Hepatocyte (in vitro differentiated cells): ENCODE measurements at regions not wholly inside any gene's neighbourhood (a gene's known extent, or its start where the extent isn't known, plus 50 kb on each side); places are given as distances from the start of the nearest gene placed in this dataset.
A peak's percentile ranks its signal among the peaks of the same experiment; 100 is the strongest.

Source experiments
- DNase-seq: peaks from one replicate; pipeline ENCODE4 v3.0.0-alpha.2; 2016; ENCODE audit warnings: low spot score
- H2AFZ ChIP-seq: fragments of 200-600 bp; sonication (generic); 2 replicates; pipeline ENCODE4 v1.6.0; 2016; ENCODE audit warnings: antibody characterized with exemption, mild to moderate bottlenecking
- H3K27ac ChIP-seq: fragments of 200-600 bp; sonication (generic); 2 replicates; pipeline ENCODE4 v1.5.1; 2016; ENCODE audit warnings: mild to moderate bottlenecking
- H3K27me3 ChIP-seq: fragments of 200-600 bp; sonication (generic); 2 replicates; pipeline ENCODE4 v1.6.1; 2016
- H3K36me3 ChIP-seq: fragments of 200-600 bp; sonication (generic); replicated peaks from 2 replicates; pipeline ENCODE4 v1.5.1; 2016; ENCODE audit warnings: low read depth; ENCODE audit not compliant: insufficient read depth
- H3K4me1 ChIP-seq: fragments of 200-600 bp; sonication (generic); 2 replicates; pipeline ENCODE4 v1.5.1; 2016; ENCODE audit warnings: mild to moderate bottlenecking, moderate library complexity; ENCODE audit not compliant: insufficient read depth
- H3K4me2 ChIP-seq: fragments of 200-600 bp; sonication (generic); 2 replicates; pipeline ENCODE4 v1.6.0; 2016
- H3K4me3 ChIP-seq: fragments of 200-600 bp; sonication (generic); 2 replicates; pipeline ENCODE4 v1.5.1; 2016; ENCODE audit warnings: mild to moderate bottlenecking
- H3K79me2 ChIP-seq: fragments of 200-600 bp; sonication (generic); 2 replicates; pipeline ENCODE4 v1.6.0; 2017; ENCODE audit warnings: mild to moderate bottlenecking
- H3K9me2 ChIP-seq: fragments of 200-600 bp; sonication (generic); replicated peaks from 2 replicates; pipeline ENCODE4 v1.6.0; 2017; ENCODE audit warnings: mild to moderate bottlenecking; ENCODE audit not compliant: insufficient read depth
- H3K9me3 ChIP-seq: fragments of 200-600 bp; sonication (generic); 2 replicates; pipeline ENCODE4 v1.5.1; 2016; ENCODE audit warnings: low read depth, mild to moderate bottlenecking
- H4K20me1 ChIP-seq: fragments of 200-600 bp; sonication (generic); 2 replicates; pipeline ENCODE4 v1.6.0; 2016; ENCODE audit warnings: mild to moderate bottlenecking; ENCODE audit not compliant: insufficient read depth, poor library complexity, severe bottlenecking
- CTCF ChIP-seq: fragments of 200-600 bp; sonication (generic); IDR thresholded peaks from 2 replicates; pipeline ENCODE4 v1.5.1; 2016; ENCODE audit warnings: antibody characterized with exemption, mild to moderate bottlenecking; ENCODE audit not compliant: poor library complexity
- EZH2 ChIP-seq: fragments of 200-600 bp; sonication (generic); IDR thresholded peaks from 2 replicates; pipeline ENCODE4 v1.6.1; 2016; ENCODE audit warnings: antibody characterized with exemption, mild to moderate bottlenecking, borderline replicate concordance
- EZH2phosphoT487 ChIP-seq: fragments of 200-600 bp; sonication (generic); IDR thresholded peaks from one replicate; pipeline ENCODE4 v1.6.1; 2018; ENCODE audit warnings: antibody characterized with exemption, mild to moderate bottlenecking, low read depth, moderate library complexity; ENCODE audit not compliant: unreplicated experiment, severe bottlenecking
- WGBS: methylation state at CpG from one replicate; pipeline ENCODE4 v1.1.6; 2016; ENCODE audit warnings: low lambda C conversion rate; ENCODE audit errors: missing lambda C conversion rate; 5-methylcytosine and 5-hydroxymethylcytosine counted together

DNA sequence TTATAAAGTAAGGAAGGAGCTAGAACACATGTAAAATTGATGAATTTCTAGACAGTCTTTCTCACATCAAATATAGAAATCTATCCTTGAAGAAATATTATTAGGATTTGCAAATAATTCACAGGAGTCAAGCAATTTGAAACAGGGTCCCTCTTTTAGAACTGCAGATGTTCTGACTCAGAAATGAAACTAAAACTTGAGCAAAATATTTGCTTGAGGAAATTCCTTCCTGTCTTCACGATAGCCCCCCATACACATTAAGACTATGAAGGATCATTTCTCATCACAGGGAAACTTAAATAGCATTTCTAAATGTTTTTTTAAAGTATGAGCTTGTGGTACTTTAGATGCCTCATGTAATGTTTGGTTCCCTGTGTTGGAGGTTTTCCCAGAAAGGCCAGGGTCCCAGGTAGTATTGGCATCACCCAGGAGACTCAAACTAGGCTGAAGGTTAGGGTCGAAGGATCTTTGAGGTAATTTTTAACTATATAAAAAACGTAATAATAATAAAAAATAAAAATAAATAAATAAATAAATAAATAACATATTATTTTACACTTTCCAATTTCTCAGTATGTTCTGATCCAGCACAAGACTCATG lies 144.0 kb upstream of the TBX18 start:
- no peaks in the 10 kb centered on the region for H3K36me3 ChIP-seq

GRCh38 chr6:84906514-84906913 lies 142.1 kb upstream of the TBX18 start:
- Histone ChIP-seq H2AFZ (no peak overlapping the region), H3K79me2 (no peaks in the 10 kb centered on the region), H3K27ac (no peak overlapping the region), H4K20me1 (no peaks in the 10 kb centered on the region), H3K4me2 (no peak overlapping the region), H3K4me1 (no peaks in the 10 kb centered on the region), H3K36me3 (no peaks in the 10 kb centered on the region), H3K9me2 (no peaks in the 10 kb centered on the region), H3K4me3 (no peak overlapping the region), H3K9me3 (no peaks in the 10 kb centered on the region), H3K27me3 (no peaks in the 10 kb centered on the region)
- DNase-seq, result no peak
- 92% methylated on average over 3 of the region's 3 CpGs for WGBS
- no peak for TF ChIP-seq EZH2phosphoT487
- no peak for TF ChIP-seq EZH2
- TF ChIP-seq CTCF, result no peak

More for the DNA sequence above, 144.0 kb upstream of the TBX18 start:
- no peaks in the 10 kb centered on the region for H3K9me3 ChIP-seq
- H3K4me1 ChIP-seq, result no peaks in the 10 kb centered on the region
- no peaks in the 10 kb centered on the region for H3K27me3 ChIP-seq
- no peak for TF ChIP-seq CTCF
- TF ChIP-seq EZH2phosphoT487, result no peak
- TF ChIP-seq EZH2, result no peak
- H3K4me3 ChIP-seq, result no peak overlapping the region
- no peak overlapping the region for H3K4me2 ChIP-seq
- H3K27ac ChIP-seq, result no peak overlapping the region
- WGBS, result 78% methylated on average over 3 of the region's 3 CpGs
- H2AFZ ChIP-seq, result peak overlapping the region; percentile 15
- no peak for DNase-seq
- H4K20me1 ChIP-seq, result no peaks in the 10 kb centered on the region
- no peaks in the 10 kb centered on the region for H3K79me2 ChIP-seq
- no peaks in the 10 kb centered on the region for H3K9me2 ChIP-seq

- no peak overlapping the region for H3K27ac ChIP-seq
- no peaks in the 10 kb centered on the region for H3K9me3 ChIP-seq
- H3K4me3 ChIP-seq, result no peak overlapping the region
- no peaks in the 10 kb centered on the region for H3K9me2 ChIP-seq
- no peak for TF ChIP-seq CTCF
- TF ChIP-seq EZH2, result no peak
- no peak for TF ChIP-seq EZH2phosphoT487
- no peaks in the 10 kb centered on the region for H4K20me1 ChIP-seq
- H3K4me1 ChIP-seq, result no peaks in the 10 kb centered on the region
- H2AFZ ChIP-seq, result no peak overlapping the region
- WGBS, result 62% methylated on average over 1 of the region's 1 CpG
- no peaks in the 10 kb centered on the region for H3K79me2 ChIP-seq
- no peak overlapping the region for H3K4me2 ChIP-seq
- DNase-seq, result no peak
- H3K27me3 ChIP-seq, result no peaks in the 10 kb centered on the region
- no peaks in the 10 kb centered on the region for H3K36me3 ChIP-seq
These were observed 141.4 kb upstream of the TBX18 start for GRCh38 chr6:84905823-84906222.
